Heart right ventricle (tissue), 16 donors: ENCODE measurements at regions not wholly inside any gene's neighbourhood (a gene's known extent, or its start where the extent isn't known, plus 50 kb on each side); places are given as distances from the start of the nearest gene placed in this dataset.

Source experiments
- ATAC-seq, 8 donors: fragments of 200-7000 bp; cut with Tn5 transposase; one replicate each; pipeline ENCODE4 v1.9.1; 2020; ENCODE audit warnings: mild to moderate bottlenecking in 8 of 8, moderate library complexity in 8 of 8, moderate number of reproducible peaks in 1 of 8
- DNase-seq, 2 donors: peaks; one replicate each; pipeline ENCODE4 v3.0.0-alpha.2; 2020
- H3K27ac ChIP-seq, 10 donors: fragments of 200-600 bp; sonication (generic) in 2 of 10; one replicate each; pipeline versions ENCODE4 v1.5.0 to v1.8.0; 2020 to 2022; ENCODE audit warnings: mild to moderate bottlenecking in 3 of 10
- H3K27me3 ChIP-seq, 7 donors: fragments of 200-600 bp; one replicate each; pipeline ENCODE4 v1.8.0; 2021 to 2022; ENCODE audit warnings: mild to moderate bottlenecking in 2 of 7
- H3K36me3 ChIP-seq, 9 donors: fragments of 200-600 bp; sonication (generic) in 1 of 9; one replicate each; pipeline versions ENCODE4 v1.5.0 to v1.8.0; 2020 to 2022; ENCODE audit warnings: mild to moderate bottlenecking in 2 of 9
- H3K4me1 ChIP-seq, 9 donors: fragments of 200-600 bp; sonication (generic) in 1 of 9; one replicate each; pipeline versions ENCODE4 v1.5.0 to v1.8.0; 2020 to 2022; ENCODE audit warnings: mild to moderate bottlenecking in 4 of 9
- H3K4me3 ChIP-seq, 10 donors: fragments of 200-600 bp; sonication (generic) in 2 of 10; one replicate each; pipeline versions ENCODE4 v1.5.0 to v1.8.0; 2020 to 2022; ENCODE audit warnings: mild to moderate bottlenecking in 7 of 10, moderate library complexity in 2 of 10
- H3K9me3 ChIP-seq, 11 donors: fragments of 200-600 bp in 10 of 11; sonication (generic) in 2 of 11; one replicate each; pipeline versions ENCODE4 v1.5.0 to v1.8.0; 2013 to 2022; ENCODE audit warnings: mild to moderate bottlenecking in 2 of 11, control low read depth in 1 of 11, moderate library complexity in 1 of 11
- CTCF ChIP-seq, 9 donors: fragments of 200-600 bp; sonication (generic) in 2 of 9; IDR thresholded peaks; one replicate each; pipeline versions ENCODE4 v1.5.0 to v1.8.0; 2021 to 2022; ENCODE audit warnings: antibody characterized with exemption in 9 of 9, mild to moderate bottlenecking in 5 of 9, moderate library complexity in 1 of 9
- WGBS, 2 donors: extraction: QIAGEN DNeasy Blood & Tissue Kit; methylation state at CpG; one replicate each; pipeline ENCODE4 v1.1.7; 2013; ENCODE audit warnings: inconsistent platforms in 1 of 2; 5-methylcytosine and 5-hydroxymethylcytosine counted together
- intact Hi-C, 10 donors: fragments of 100-400 bp; cut with DNase I; formaldehyde crosslinking; loops; one replicate each; pipeline versions ENCODE4 v1.11.1 to v1.14.2; 2022
- donor health status: Arrhythmogenic right ventricular cardiomyopathy.
- donor health status: ischemic (EF 13 %, LVEDD 7.1; RV severe dilation, severe dysfunction).
- donor health status: healthy with polysubstance abuse.
- donor health status: DM: no; HTN: yes; CAD: no.
- donor health status: DM: no; HTN: no; CAD: no.
- donor health status: ischemic (EF 25% LVEDD 6.9; RV normal size, moderate dysfunction).
- donor health status: ischemic (EF 25% LVEDD 5.7; RV mildly dilated, moderate dysfunction).
- donor health status: healthy.
- donor health status: DM: yes; HTN: yes; CAD: no.
- donor health status: Ischemic cardiomyopathy.
- donor health status: ischemic (EF 35%, LVEDD 5.7; RV mildly dilated, moderate dysfunction).
- donor health status: nonischemic (EF 11% LVEDD 7.7; RV severe dilation, severe dysfunction).
- donor health status: DM: yes; HTN: yes; CAD: no.
- donor health status: PGD.
- donor health status: ischemic (EF 29% LVEDD 5.4; RV normal size, mild dysfunction).
- donor health status: nonischemic (EF 23%, LVEDD 6.1; RV moderate dilation, normal function).

GRCh38 chr18:76558881-76559667, 64.0 kb upstream of the ZNF516 start:
- 58 to 66% methylated on average over 18 of the region's 18 CpGs for WGBS, 2 donors
- H3K4me3 ChIP-seq, result peak overlapping the region in 1 of 10 donors; percentile 1

DNA sequence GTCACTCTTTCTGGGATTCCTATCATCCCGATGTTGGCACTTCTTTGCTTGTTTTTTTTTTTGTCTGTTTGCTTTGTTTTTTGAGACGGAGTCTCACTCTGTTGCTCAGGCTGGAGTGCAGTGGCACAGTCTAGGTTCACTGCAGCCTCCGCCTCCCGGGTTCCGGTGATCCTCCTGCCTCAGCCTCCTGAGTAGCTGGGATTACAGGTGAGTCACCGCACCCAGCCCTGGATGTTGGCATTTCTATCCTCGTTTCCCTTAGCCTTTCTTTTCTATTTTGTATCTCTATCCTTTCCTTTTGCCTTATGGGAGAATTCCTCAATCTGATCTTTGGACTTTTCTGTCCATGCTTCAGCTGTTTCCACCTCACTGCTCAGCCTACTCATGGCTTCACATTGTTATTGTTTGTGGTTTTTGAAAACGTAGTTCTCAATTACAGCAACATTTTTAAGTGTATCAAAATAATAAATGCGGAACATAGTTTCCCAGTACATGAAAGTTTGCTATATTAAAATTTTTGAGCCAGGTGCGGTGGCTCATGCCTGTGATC, 62.1 kb upstream of the ZNF516 start:
- 83 to 92% methylated on average over 10 of the region's 10 CpGs for WGBS, 2 donors
- Histone ChIP-seq H3K4me3 (no peak overlapping the region), H3K9me3 (no peaks in the 10 kb centered on the region), H3K27me3 (peaks cover 0 to 11% (median 0%) of the 10 kb centered on the region in 7 donors), H3K36me3 (no peaks in the 10 kb centered on the region), H3K4me1 (peaks cover 0 to 40% (median 0%) of the 10 kb centered on the region in 9 donors), H3K27ac (no peak overlapping the region)
- no peak for TF ChIP-seq CTCF (IDR thresholded peaks at IDR 0.05)
- intact Hi-C loops, result no loop called here
- ATAC-seq, result no peak
- DNase-seq, result no peak

More at GRCh38 chr18:76558881-76559667, 64.0 kb upstream of the ZNF516 start:
- Histone ChIP-seq H3K4me1 (peaks cover 0 to 33% (median 0%) of the 10 kb centered on the region in 9 donors), H3K9me3 (no peaks in the 10 kb centered on the region), H3K27me3 (peaks cover 0 to 11% (median 0%) of the 10 kb centered on the region in 7 donors), H3K27ac (no peak overlapping the region), H3K36me3 (no peaks in the 10 kb centered on the region)
- DNase-seq (no peak), ATAC-seq (peak in 2 of 8 donors; percentile 41 to 42)
- intact Hi-C loops, result no loop called here
- no peak for TF ChIP-seq CTCF (IDR thresholded peaks at IDR 0.05)

DNA sequence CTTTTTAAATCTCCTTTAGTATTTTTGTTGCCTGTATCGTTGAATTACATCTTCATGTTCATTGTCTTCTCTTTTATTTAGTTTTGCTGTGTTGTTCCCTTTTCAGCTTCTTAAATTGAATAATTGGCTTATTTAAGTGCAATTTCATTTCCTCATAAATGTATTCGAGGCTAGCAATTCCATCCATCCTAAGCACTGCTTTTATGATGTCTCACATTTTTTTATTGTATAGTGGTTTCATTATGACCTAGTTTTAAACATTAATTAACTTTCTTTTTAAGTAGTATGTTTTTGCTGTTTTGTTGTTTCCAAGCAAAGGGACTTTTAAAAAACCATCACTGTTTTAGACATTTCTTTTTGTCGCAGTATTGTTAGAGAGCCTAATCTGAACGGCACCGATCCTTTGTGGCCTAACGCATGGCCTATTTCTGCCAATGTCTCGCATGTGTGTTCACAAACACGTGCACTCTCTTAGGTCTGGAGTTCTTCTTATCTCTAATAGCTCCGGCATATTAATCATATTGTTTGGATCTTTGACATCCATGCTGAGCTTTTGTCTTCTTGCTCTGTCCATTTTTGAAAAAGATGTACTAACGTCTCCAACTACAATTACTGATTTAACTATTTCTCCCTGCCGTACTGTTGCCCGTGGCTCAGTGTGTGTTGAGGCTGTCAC, 59.6 kb upstream of the ZNF516 start:
- intact Hi-C loops, result no loop called here
- H3K27me3 ChIP-seq, result peaks cover 0 to 11% (median 0%) of the 10 kb centered on the region in 7 donors
- ATAC-seq (no peak), DNase-seq (no peak)
- H3K4me1 ChIP-seq, result peaks cover 0 to 40% (median 0%) of the 10 kb centered on the region in 9 donors
- no peak overlapping the region for H3K4me3 ChIP-seq
- H3K27ac ChIP-seq, result peak overlapping the region in 1 of 10 donors; percentile 80
- no peaks in the 10 kb centered on the region for H3K9me3 ChIP-seq
- TF ChIP-seq CTCF (IDR thresholded peaks at IDR 0.05), result no peak
- no peaks in the 10 kb centered on the region for H3K36me3 ChIP-seq
- WGBS, 2 donors, result 75 to 76% methylated on average over 12 of the region's 12 CpGs

- Histone ChIP-seq H3K27ac (peak overlapping the region in 1 of 10 donors; percentile 80), H3K4me1 (peaks cover 0 to 36% (median 0%) of the 10 kb centered on the region in 9 donors), H3K27me3 (peaks cover 0 to 8% (median 0%) of the 10 kb centered on the region in 7 donors), H3K36me3 (no peaks in the 10 kb centered on the region), H3K9me3 (no peaks in the 10 kb centered on the region), H3K4me3 (no peak overlapping the region)
- intact Hi-C loops, result no loop called here
- peak in 2 of 8 donors; percentile 47 to 62 for ATAC-seq
- no peak for TF ChIP-seq CTCF (IDR thresholded peaks at IDR 0.05)
- WGBS, 2 donors, result 83 to 84% methylated on average over 5 of the region's 5 CpGs
- no peak for DNase-seq
Measured at GRCh38 chr18:76553715-76554546, 58.9 kb upstream of the ZNF516 start.
